ENCODE measurements at regions not wholly inside any gene's neighbourhood (a gene's known extent, or its start where the extent isn't known, plus 50 kb on each side); places are given as distances from the start of the nearest gene placed in this dataset.
"Not testable (repeated sequence)": the region's sequence is repeated elsewhere in the genome, so short reads cannot be mapped to it uniquely, and the experiment has no call there.

- no peak for DNase-seq
Measured at GRCh38 chr4:155590796-155591585, 75.7 kb upstream of the GUCY1A1 start.

GRCh38 chr4:155588437-155588836 is 78.2 kb upstream of the GUCY1A1 start:
- no peak for DNase-seq

- no peak for DNase-seq
Measured at GRCh38 chr4:155587766-155588165, 78.9 kb upstream of the GUCY1A1 start.

- DNase-seq = no peak
Measured at GRCh38 chr4:155582971-155583437, 83.6 kb upstream of the GUCY1A1 start.

DNA sequence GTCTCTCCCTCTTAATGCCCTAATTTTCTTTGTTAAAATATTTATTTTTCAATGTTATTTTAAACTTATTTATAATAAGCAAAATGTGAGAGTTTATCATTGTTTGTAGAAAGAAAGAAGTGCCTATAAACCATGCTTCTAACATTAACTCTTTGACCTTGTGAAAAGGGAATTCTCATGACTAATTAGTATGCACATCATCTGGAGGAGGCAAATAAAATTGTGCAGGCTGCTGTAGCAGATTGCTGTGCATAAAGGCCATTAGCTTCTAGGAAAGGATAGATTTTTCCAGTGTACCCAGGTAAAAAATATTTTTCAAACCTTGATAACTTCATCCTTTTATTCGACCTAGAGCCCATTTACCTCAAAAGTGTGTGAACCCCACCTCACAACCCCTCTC is 84.6 kb upstream of the GUCY1A1 start:
- no peak for DNase-seq

DNA sequence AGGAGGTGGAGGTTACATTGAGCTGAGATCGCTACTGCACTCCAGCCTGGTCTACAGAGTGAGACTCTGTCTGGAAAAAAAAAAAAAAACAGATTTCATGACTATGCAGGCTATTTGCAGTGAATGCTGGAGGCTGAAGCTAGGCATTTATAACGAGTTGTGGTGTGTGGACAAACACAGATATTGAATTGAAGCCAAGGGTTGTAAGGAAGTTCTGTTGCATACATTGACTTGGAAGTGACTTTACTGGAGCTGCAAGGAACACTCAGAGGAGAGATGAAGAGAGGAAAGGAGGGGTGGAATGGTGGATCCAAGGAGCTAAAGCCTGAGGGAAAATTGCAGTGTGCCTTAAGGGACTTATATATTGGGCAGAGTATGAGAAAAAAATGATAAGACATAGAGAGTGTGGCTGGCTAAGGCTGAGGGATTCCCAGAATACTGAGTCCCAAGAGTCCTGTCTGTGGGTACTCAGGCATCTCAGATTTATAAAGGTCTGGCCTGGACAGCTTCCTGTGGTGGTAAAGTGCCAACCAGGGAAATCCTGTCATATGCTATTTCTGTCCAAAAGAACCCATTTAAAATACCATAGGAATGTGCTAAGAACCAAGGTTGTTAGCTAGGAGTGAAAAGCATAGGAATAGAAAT is 87.8 kb upstream of the GUCY1A1 start:
- DNase-seq = no peak

GRCh38 chr4:155578219-155578618 is 88.4 kb upstream of the GUCY1A1 start:
- no peak for DNase-seq

- DNase-seq = not testable (repeated sequence)
Measured at GRCh38 chr4:155574329-155574728, 92.3 kb upstream of the GUCY1A1 start.

- DNase-seq = no peak
Measured at GRCh38 chr4:155573126-155573525, 93.5 kb upstream of the GUCY1A1 start.

- no peak for DNase-seq
Measured at GRCh38 chr4:155572106-155572703, 94.4 kb upstream of the GUCY1A1 start.

DNA sequence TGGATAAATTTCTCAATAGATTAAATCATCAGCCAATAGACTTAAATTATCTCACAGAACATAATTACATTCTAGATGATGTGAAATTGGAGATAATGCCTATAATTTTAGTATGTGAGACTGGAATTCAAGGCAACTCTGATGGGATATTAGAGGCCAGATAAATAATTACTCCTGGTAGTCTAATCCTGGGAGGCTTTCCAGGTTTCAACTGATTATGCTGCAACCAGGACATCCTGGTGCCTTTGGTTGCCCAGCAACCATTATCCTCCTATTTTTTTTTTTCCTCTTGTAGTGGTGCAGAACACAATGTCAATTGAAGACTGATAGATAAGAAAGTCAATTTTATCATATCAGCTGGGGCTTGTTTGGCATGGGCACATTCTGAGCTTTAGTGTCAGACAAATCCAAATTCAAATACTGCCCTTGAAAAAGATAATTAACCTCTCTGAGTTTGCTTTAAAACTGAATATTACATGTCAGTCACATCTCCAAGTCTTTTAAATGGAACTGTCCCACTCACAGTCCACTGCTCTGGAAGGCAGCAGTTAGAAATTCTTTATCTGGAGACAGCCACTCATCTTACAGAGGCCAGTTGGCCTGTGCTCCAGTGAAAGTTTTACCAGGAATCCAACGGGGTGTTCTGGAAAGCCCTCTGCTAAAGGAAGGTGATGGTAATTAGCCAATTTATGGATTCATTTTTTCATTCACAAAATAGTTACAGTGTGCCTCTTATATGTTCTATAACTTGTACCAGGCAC is 95.3 kb upstream of the GUCY1A1 start:
- DNase-seq = no peak

DNA sequence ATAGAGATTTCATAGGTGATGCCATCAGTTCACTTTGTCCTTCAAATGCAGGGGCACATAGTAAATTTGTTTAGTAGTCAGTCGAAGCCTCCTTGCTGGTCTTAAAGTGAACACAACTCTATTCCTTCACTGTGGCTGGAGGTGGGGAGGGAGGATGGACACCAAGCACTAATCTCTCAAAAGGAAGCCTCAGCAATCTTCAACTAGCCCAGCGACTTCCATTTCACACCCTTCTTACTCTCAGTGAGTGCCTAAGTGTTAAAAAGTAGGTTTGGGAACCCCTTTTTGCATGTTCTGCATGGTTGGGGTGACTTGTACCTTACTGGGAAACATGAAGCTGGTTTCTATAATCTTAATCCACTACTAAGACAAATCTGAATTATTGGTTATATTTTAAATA is 96.0 kb upstream of the GUCY1A1 start:
- DNase-seq = no peak

GRCh38 chr4:155569960-155570515 is 96.6 kb upstream of the GUCY1A1 start:
- no peak for DNase-seq

DNA sequence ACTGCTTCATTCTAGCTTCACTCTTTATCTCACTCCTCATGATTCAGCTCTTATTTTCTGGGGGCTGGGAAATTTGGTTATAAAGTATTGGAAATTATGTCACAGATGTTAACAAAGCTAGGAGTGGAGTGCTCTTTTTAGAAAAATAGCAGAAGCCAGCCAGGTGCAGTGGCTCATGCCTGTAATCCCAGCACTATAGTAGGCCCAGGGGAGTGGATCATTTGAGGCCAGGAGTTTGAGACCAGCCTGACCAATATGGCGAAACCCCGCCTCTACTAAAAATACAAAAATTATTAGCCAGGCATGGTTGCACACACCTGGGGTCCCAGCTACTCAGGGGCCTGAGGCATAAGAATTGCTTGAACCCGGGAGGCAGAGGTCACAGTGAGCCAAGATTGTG is 97.2 kb upstream of the GUCY1A1 start:
- no peak for DNase-seq

- DNase-seq = no peak
Measured at GRCh38 chr4:155568641-155569220, 97.9 kb upstream of the GUCY1A1 start.

GRCh38 chr4:155566354-155566753 is 100.3 kb upstream of the GUCY1A1 start:
- DNase-seq = no peak

- no peak for DNase-seq
Measured at GRCh38 chr4:155565776-155566175, 100.9 kb upstream of the GUCY1A1 start.

- no peak for DNase-seq
Measured at GRCh38 chr4:155565330-155565729, 101.3 kb upstream of the GUCY1A1 start.

DNA sequence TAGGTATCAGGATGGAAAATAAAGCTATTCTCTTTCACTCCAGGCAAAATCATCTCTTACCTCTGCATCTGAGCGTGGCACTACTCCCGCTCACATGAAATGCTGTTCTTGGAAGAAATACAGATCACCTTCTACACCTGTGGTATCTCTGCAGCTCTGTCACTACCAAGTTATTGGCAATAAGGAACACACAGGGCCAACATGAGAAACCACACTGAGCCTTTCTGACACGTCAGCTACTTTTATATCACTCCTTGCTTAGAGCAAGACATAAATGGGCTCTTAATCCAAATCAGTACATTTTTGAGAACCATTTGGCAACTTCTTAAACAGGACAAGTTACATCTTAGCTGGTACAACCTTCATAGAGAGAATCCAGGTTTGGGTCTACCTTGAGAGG is 101.8 kb upstream of the GUCY1A1 start:
- DNase-seq = no peak

DNA sequence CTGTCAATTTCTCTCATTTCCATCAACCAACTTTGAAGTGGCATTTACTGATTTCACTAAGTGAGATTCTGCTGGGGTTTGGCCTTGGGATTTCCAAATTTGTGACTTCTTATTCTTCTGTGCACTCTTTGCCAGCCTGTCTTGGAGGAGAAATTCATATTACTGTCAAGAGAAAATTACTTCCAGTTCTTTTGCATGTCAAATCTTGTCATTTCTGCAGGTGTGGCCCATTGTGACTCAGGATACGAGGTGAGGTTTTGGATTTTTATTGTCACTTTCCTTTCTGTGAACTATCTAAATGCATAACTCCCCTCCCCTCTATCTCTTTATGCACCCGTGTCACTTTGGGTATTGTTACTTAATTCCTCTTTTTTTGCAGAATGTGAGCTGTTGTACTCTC is 102.6 kb upstream of the GUCY1A1 start:
- no peak for DNase-seq

DNA sequence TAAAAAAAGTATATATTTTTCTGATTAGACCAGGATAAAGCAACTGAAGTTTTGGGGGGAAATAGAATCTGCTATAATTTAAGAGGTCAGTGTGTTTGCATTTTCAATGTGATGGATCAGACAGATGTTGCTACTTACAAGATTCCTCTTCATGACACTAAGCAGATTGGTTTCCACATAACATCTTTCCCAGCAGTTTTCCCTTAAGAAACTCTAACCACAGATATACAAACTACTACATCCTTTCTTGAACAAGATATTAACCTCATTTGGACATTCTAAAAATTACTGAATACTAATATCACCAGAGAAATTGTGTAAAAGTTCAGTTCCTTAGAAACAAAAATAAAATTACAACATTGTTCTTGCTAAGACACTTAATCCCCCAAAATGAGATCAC is 106.7 kb upstream of the GUCY1A1 start:
- DNase-seq = no peak

DNA sequence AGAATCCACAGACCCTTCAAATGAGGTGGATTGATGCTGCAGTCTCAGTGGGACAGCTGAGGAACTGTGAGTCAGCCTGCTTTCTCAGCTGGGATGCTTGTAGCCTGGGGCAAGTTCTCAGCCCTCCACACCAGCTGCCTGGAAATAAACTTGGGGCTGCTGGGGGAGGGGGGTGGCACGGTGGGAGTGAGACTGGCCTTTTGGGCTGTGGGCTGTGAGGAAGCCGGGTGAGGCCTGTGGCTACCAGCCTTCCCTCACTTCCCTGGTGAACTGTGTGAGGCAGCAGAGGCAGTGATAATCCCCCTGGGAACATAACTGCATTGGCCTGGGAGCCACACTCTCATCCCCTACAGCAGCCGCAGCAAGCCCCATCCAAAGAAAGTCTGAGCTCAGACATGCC is 114.5 kb upstream of the GUCY1A1 start:
- no peak for DNase-seq

DNA sequence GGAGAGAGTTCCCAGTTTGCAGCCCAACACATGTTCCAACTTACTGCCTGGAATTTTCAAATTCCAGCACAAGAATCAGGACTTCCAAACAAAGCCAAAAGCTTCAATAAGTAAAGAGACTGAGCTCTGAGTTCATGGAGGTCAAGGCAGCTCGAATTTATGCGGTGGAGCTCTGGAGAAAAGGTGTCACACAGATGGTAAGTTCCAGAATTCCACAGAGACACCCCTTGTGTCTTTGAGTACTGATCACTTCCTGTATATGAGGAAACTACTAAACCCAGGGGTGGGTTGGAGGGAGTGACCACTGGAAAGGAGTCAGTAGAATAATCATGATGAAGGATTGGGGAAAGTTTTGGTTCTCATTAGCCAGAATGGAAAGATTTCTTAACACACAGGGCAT is 118.5 kb upstream of the GUCY1A1 start:
- no peak for DNase-seq

Data from activated effector memory CD4-positive, alpha-beta T cell treated with Interleukin-2 at 50 U/mL for 16 hours (primary cell).